ENCODE measurements at regions not wholly inside any gene's neighbourhood (a gene's known extent, or its start where the extent isn't known, plus 50 kb on each side); places are given as distances from the start of the nearest gene placed in this dataset.

GRCh38 chr6:132053511-132053910 is 102.3 kb upstream of the CCN2 start:
- TF ChIP-seq ZNF367 (CRISPR knock-in tag; IDR thresholded peaks at IDR 0.05; ENCODE audit: borderline replicate concordance) (no peak), HIC2 (CRISPR knock-in tag; IDR thresholded peaks at IDR 0.05; ENCODE audit: low read depth) (no peak)
- TF ChIP-seq, protein P1, sequence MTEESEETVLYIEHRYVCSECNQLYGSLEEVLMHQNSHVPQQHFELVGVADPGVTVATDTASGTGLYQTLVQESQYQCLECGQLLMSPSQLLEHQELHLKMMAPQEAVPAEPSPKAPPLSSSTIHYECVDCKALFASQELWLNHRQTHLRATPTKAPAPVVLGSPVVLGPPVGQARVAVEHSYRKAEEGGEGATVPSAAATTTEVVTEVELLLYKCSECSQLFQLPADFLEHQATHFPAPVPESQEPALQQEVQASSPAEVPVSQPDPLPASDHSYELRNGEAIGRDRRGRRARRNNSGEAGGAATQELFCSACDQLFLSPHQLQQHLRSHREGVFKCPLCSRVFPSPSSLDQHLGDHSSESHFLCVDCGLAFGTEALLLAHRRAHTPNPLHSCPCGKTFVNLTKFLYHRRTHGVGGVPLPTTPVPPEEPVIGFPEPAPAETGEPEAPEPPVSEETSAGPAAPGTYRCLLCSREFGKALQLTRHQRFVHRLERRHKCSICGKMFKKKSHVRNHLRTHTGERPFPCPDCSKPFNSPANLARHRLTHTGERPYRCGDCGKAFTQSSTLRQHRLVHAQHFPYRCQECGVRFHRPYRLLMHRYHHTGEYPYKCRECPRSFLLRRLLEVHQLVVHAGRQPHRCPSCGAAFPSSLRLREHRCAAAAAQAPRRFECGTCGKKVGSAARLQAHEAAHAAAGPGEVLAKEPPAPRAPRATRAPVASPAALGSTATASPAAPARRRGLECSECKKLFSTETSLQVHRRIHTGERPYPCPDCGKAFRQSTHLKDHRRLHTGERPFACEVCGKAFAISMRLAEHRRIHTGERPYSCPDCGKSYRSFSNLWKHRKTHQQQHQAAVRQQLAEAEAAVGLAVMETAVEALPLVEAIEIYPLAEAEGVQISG (CRISPR knock-in tag; IDR thresholded peaks at IDR 0.05), result no peak

Data from HepG2 (cell line).